Transverse colon (tissue), 4 donors: ENCODE measurements at regions not wholly inside any gene's neighbourhood (a gene's known extent, or its start where the extent isn't known, plus 50 kb on each side); places are given as distances from the start of the nearest gene placed in this dataset.
"Not testable (repeated sequence)": the region's sequence is repeated elsewhere in the genome, so short reads cannot be mapped to it uniquely, and the experiment has no call there.

Experiments used
- CTCF ChIP-seq, 5 experiments: fragments of 200-600 bp in 3 of 5; fragments of 450-650 bp in 2 of 5; sonication (generic) in 3 of 5; IDR thresholded peaks; 1 replicate in 2 of 5; 2 replicates in 3 of 5; pipeline ENCODE4 v1.5.1; 2016 to 2017; ENCODE audit warnings: antibody characterized with exemption in 5 of 5, inconsistent platforms in 3 of 5, mild to moderate bottlenecking in 2 of 5, moderate library complexity in 1 of 5
- POLR2A ChIP-seq: fragments of 450-650 bp; IDR thresholded peaks from one replicate; pipeline ENCODE4 v1.6.1; 2016; ENCODE audit warnings: antibody characterized with exemption, mild to moderate bottlenecking, moderate library complexity
- POLR2AphosphoS5 ChIP-seq, 3 donors: sonication (generic); formaldehyde crosslinking; IDR thresholded peaks; one replicate each; pipeline ENCODE4 v1.6.1; 2016; ENCODE audit warnings: antibody characterized with exemption in 3 of 3

GRCh38 chr6:43925636-43926139, 155.7 kb downstream of the VEGFA start:
- TF ChIP-seq CTCF (IDR thresholded peaks at IDR 0.05); POLR2AphosphoS5 (IDR thresholded peaks at IDR 0.05); POLR2A: not testable (repeated sequence)
